ENCODE measurements at regions not wholly inside any gene's neighbourhood (a gene's known extent, or its start where the extent isn't known, plus 50 kb on each side); places are given as distances from the start of the nearest gene placed in this dataset.
"Not testable (repeated sequence)": the region's sequence is repeated elsewhere in the genome, so short reads cannot be mapped to it uniquely, and the experiment has no call there.

DNA sequence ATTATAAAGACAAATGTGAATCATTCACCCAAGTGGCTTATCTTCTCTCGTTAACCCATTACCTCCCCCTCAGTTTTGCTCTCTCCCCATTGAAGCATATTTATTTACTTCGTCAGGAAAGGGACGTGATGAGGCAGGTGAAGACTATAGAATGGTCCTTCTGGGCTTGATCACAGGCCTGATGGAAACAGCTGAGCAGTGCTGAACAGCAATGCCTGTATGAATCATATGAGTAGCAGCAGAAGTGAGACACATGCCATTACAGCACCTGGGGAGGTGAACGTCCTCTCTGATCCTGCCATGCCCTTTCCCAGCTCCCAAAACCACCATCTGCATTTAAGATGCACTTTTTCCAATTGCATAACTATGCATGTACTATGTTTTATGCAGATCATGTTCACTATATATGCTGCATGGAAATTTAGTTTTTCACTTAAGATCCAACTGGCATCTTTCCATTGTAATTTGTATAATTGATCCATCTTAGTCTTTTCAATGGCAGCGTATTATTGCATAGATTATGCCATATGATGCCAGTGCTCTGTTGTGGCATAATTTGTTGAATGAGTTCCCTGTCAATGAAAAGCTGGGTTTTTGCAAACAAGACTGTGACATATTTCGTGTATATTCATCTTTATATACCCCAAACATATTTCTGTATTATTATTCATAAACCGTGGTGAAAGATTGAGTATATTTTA, 105.3 kb downstream of the CXCL12 start:
- DNase-seq (ENCODE audit: low spot score) (no peak), ATAC-seq (no peak)
- no peaks in the 10 kb centered on the region for H3K4me1 Mint-ChIP-seq (ENCODE audit: low read depth in 2 of 2)
- H3K27ac Mint-ChIP-seq, result no peak overlapping the region
- H3K9me3 Mint-ChIP-seq, result peaks cover 4% of the 10 kb centered on the region
- H3K36me3 Mint-ChIP-seq, result no peaks in the 10 kb centered on the region
- H3K4me3 Mint-ChIP-seq, result no peak overlapping the region
- H3K27me3 Mint-ChIP-seq, result peaks cover 0 to 6% of the 10 kb centered on the region in 2 donors

DNA sequence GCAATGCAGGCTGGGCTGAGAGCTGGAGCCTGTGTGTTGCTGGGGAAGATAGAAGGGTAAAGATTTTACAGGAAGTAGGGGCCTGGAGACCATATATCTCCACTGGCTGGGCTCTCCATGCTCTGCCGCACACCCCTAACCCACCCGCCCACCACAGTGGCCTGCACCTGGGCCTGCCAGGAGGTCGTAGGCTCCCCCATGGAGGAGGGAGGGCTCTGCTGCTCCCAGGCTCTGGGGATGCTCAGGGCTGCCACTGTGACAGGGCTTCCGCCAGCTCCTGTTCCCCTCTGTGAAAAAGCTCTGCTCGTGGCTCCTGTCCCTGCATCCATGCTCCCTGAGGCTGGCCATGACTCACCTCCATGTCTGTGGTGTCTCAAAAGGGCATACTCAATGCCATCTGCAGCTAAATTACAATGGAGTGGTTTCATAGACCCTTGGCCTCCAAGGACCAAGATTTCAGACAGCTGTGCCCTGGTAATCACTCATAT, 106.0 kb downstream of the CXCL12 start:
- H3K9me3 Mint-ChIP-seq, result peaks cover 4% of the 10 kb centered on the region
- ATAC-seq (no peak), DNase-seq (ENCODE audit: low spot score) (no peak)
- no peak overlapping the region for H3K4me3 Mint-ChIP-seq
- H3K27ac Mint-ChIP-seq, result no peak overlapping the region
- no peaks in the 10 kb centered on the region for H3K4me1 Mint-ChIP-seq (ENCODE audit: low read depth in 2 of 2)
- H3K27me3 Mint-ChIP-seq, result peaks cover 0 to 5% of the 10 kb centered on the region in 2 donors
- no peaks in the 10 kb centered on the region for H3K36me3 Mint-ChIP-seq

DNA sequence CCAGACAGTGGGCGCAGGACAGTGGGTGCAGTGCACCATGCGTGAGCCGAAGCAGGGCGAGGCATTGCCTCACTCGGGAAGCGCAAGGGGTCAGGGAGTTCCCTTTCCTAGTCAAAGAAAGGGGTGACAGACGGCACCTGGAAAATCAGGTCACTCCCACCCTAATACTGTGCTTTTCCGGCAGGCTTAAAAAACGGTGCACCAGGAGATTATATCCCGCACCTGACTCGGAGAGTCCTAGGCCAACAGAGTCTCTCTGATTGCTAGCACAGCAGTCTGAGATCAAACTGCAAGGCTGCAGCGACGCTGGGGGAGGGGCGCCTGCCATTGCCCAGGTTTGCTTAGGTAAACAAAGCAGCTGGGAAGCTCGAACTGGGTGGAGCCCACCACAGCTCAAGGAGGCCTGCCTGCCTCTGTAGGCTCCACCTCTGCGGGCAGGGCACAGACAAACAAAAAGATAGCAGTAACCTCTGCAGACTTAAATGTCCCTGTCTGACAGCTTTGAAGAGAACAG, 116.4 kb downstream of the CXCL12 start:
- not testable (repeated sequence) for H3K36me3 Mint-ChIP-seq

DNA sequence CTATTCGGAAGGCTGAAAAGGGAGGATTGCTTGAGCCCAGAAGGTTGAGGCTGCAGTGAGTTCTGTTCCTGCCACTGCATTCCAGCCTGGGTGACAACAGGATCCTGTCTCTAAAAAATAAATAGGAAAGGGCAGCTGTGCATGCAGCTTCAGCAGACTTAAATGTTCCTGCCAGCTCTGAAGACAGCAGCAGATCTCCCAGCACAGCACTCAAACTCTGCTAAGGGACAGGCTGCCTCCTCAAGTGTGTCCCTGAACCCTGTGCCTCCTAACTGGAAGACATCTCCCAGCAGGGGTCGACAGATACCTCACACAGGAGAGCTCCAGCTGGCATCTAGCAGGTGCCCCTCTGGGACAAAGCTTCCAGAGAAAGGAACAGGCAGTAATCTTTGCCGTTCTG, 117.9 kb downstream of the CXCL12 start:
- H3K27ac Mint-ChIP-seq, result no peak overlapping the region
- peaks cover 8 to 9% of the 10 kb centered on the region in 2 donors for H3K27me3 Mint-ChIP-seq
- H3K9me3 Mint-ChIP-seq, result no peaks in the 10 kb centered on the region
- peaks cover 6% of the 10 kb centered on the region for H3K36me3 Mint-ChIP-seq
- H3K4me1 Mint-ChIP-seq (ENCODE audit: low read depth in 2 of 2), result no peaks in the 10 kb centered on the region
- no peak for ATAC-seq
- no peak overlapping the region for H3K4me3 Mint-ChIP-seq
- no peak for DNase-seq (ENCODE audit: low spot score)

More for the DNA sequence above, 116.4 kb downstream of the CXCL12 start:
- H3K4me3 Mint-ChIP-seq; H3K4me1 Mint-ChIP-seq (ENCODE audit: low read depth in 2 of 2); H3K9me3 Mint-ChIP-seq; H3K27me3 Mint-ChIP-seq; DNase-seq (ENCODE audit: low spot score); H3K27ac Mint-ChIP-seq; ATAC-seq: not testable (repeated sequence)

DNA sequence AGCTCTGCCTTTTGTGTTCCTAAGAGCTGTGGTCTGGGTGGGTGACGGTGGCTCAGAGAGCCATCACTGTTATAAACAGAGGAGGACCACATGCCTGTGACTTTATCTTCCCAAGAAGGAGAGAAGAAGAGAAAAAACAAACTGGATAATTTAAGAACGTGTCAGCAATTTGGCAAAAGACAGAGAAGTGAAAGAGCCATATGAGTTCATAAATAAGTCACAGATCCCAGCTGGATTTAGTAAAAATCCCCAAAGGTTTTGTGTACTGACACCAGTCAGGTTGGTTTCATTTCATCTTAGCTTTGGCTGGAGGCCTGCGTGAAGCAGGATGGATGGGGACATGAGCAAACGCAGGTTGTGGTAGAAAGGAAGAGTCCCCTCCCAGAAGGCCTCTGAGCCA, 120.7 kb downstream of the CXCL12 start:
- peaks cover 6% of the 10 kb centered on the region for H3K36me3 Mint-ChIP-seq
- H3K27me3 Mint-ChIP-seq, result peaks cover 7 to 8% of the 10 kb centered on the region in 2 donors
- H3K9me3 Mint-ChIP-seq, result no peaks in the 10 kb centered on the region
- H3K27ac Mint-ChIP-seq, result no peak overlapping the region
- ATAC-seq (no peak), DNase-seq (ENCODE audit: low spot score) (no peak)
- no peak overlapping the region for H3K4me3 Mint-ChIP-seq
- no peaks in the 10 kb centered on the region for H3K4me1 Mint-ChIP-seq (ENCODE audit: low read depth in 2 of 2)

DNA sequence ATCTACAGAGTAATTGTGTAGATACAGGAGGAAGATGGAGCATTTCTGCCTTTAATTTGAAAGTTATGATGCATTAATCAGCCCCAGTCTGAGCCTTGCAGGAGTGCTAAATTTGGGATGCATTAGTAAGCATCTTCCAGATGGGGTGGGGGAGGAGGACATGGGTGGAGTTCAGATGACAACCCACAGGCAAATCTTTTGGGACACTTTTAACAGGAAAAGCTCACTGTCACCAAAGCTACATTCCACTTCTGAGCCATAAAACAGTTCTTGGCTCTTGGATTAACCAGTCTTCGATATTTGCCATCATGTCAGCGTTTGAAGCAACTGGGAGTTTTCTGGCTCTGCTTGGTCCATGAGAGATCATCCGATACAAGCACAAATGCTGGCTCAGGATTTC, 121.1 kb downstream of the CXCL12 start:
- peaks cover 6% of the 10 kb centered on the region for H3K36me3 Mint-ChIP-seq
- no peak overlapping the region for H3K4me3 Mint-ChIP-seq
- no peaks in the 10 kb centered on the region for H3K9me3 Mint-ChIP-seq
- H3K27ac Mint-ChIP-seq, result no peak overlapping the region
- H3K27me3 Mint-ChIP-seq, result peaks cover 7 to 8% of the 10 kb centered on the region in 2 donors
- DNase-seq (ENCODE audit: low spot score) (no peak), ATAC-seq (no peak)
- H3K4me1 Mint-ChIP-seq (ENCODE audit: low read depth in 2 of 2), result no peaks in the 10 kb centered on the region

DNA sequence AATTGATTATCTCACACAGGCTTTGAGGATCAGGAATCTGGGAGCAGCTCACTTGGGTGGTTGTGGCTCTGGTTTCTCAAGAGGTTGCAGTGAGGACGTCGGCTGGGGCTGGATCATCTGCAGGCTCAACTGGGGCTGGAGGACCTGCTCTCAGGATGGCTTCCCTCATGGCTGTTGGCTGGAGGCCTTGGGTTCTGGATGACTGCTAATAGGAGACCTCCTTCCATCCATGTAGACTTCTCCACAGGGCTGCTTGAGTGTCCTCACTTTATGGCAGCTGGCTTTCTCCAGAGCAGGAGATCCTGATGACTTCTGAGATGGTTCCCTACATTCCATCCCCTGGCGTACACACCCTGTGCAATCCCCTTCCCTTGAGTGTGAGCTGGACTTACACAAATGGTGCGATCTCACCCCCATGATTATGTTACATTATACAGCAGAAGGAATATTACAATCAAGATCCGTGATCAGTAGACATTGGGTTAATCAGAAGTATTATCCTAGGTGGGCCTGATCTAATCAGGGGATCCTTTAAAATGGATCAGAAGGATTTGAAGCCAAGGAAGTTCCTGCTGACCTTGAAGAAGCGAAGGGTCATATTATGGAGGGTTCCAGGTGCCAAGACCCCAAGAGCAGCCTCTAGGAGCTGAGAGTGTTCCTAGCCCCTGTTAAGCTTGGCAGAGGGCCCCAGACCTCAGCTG, 122.2 kb downstream of the CXCL12 start:
- Mint-ChIP-seq H3K9me3 (no peaks in the 10 kb centered on the region), H3K36me3 (peaks cover 2% of the 10 kb centered on the region), H3K27ac (no peak overlapping the region), H3K4me1 (ENCODE audit: low read depth in 2 of 2) (no peaks in the 10 kb centered on the region), H3K27me3 (peaks cover 3 to 7% of the 10 kb centered on the region in 2 donors), H3K4me3 (no peak overlapping the region)
- DNase-seq (ENCODE audit: low spot score), result no peak
- no peak for ATAC-seq

DNA sequence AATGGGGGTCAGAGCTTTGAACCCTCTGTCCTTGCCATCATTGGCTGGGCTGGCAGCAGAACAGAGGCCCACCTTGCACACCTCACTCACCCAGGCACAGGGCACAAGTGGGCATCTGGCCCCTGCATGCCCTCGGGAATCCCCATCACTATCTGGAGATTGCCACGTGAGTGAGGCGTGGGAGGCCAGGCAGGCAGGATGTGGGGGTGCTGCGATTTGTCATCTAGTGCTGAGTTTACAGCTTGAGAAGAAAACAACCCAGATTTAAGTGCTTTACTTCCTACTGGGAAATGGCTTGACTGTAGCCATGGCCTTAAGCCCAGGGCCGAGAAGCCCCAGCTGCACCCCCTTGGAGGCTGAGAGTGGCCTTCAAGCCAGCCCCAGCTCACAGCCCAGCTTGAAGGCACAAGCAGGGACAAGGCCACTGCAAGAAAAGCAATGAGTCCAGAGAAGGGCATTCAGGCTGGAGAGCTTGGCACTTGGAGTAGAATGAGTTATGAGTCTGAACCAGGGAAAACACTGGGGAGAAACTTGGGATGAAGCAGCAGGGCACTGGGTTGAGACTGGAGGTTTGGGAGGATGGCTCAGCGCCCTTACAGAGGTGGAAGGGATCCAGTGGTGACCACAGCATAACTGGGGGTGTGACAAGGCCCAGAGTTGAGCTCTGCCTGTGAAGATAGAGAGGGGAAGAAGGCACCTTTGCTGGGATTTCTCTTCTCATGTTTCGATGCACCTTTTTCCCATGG, 123.0 kb downstream of the CXCL12 start:
- peaks cover 0 to 4% of the 10 kb centered on the region in 2 donors for H3K27me3 Mint-ChIP-seq
- DNase-seq (ENCODE audit: low spot score), result no peak
- no peaks in the 10 kb centered on the region for H3K9me3 Mint-ChIP-seq
- H3K4me3 Mint-ChIP-seq, result no peak overlapping the region
- H3K27ac Mint-ChIP-seq, result no peak overlapping the region
- no peak for ATAC-seq
- H3K4me1 Mint-ChIP-seq (ENCODE audit: low read depth in 2 of 2), result no peaks in the 10 kb centered on the region
- no peaks in the 10 kb centered on the region for H3K36me3 Mint-ChIP-seq

DNA sequence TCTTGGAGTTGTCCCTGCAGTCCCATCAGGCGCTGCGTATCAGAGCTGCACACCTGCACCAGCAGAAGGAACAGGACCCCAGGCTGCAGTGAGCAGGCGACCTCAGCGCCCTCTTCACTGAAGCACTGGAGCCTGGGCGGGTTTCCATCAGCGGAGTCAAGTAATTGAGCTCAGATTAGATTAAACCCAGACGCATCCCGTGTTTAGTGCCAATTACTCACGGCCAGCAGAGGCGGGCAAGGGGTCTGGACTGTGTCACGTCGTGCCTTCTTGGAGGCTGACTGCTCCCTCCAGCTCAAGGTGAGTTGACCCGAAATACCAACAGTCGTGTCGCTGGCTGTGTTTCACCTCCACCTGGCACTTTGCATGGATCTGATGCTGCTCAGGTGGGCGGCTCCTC, 123.6 kb downstream of the CXCL12 start:
- no peak for DNase-seq (ENCODE audit: low spot score)
- H3K4me1 Mint-ChIP-seq (ENCODE audit: low read depth in 2 of 2), result no peaks in the 10 kb centered on the region
- peaks cover 0 to 4% of the 10 kb centered on the region in 2 donors for H3K27me3 Mint-ChIP-seq
- H3K4me3 Mint-ChIP-seq, result no peak overlapping the region
- no peak overlapping the region for H3K27ac Mint-ChIP-seq
- no peaks in the 10 kb centered on the region for H3K36me3 Mint-ChIP-seq
- no peak for ATAC-seq
- no peaks in the 10 kb centered on the region for H3K9me3 Mint-ChIP-seq

DNA sequence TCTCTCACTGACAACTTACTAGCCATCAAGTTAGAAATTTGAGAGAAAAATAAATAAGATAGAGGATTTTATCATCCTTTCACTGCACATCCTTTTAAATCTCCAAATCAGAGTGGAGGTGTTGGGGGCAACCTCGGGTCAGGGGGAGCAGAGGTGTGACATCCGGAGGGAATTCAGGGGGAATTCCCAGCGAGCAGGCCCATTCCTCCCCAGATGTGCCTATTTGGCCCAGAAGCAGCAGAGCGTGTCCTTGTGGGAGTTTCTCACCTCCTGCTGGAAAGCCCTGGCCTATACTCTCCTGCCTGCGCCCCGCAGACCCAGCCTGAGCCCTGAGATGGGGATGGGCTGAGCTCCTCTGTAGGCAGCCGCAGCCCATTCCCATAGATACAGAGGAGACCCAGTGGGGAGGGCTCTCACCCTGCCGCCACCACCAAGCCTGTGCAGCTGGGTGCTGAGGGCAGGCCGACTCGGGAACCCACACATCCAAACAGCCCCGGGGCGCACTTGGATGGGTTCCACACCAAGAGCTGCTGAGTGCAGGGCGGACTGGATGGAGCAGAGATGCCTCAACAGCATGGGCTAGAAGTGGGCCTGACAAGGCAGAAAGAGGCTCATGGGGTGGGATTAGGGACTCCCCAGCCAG, 124.5 kb downstream of the CXCL12 start:
- H3K36me3 Mint-ChIP-seq, result no peaks in the 10 kb centered on the region

DNA sequence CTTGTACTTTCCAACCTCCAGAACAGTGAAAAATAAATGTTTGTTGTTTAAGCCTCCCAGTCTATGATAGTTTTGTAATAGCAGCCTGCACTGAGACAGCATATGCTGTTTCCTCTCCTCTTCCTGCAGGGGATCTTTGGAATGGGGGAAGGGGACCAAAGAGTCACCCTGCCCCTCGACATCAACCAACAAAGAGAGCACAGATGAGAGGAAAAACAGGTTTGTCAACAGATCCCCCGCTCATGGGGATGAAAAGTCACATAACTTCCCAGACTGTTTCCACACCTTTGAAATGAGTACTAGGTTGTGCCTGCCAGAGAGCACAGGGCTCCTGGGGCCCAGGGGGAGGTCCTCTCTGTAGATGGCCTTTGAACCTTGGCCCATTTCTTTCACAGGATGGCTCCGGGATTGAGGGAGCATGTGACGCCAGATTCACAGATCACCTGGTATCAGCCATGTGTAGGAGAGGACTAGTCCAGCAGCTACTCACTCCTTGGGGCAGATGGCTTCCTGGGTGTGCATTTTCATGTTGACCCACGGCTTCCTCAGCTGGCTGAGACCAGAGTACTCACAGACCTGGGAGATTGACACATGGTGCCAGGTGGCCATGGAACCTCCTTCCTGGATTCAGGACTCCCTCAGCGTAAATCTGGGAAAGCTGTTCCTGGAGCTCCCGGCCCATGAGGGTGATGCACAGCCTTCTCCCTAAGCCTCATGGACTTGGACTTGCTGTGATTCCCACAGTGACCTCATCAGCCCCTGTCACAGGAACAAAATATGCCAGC, 125.6 kb downstream of the CXCL12 start:
- Mint-ChIP-seq H3K36me3 (no peaks in the 10 kb centered on the region), H3K27me3 (peaks cover 0 to 6% of the 10 kb centered on the region in 2 donors), H3K4me3 (no peak overlapping the region), H3K27ac (no peak overlapping the region), H3K9me3 (no peaks in the 10 kb centered on the region), H3K4me1 (ENCODE audit: low read depth in 2 of 2) (no peaks in the 10 kb centered on the region)
- DNase-seq (ENCODE audit: low spot score), result no peak
- ATAC-seq, result no peak

More for the DNA sequence above, 124.5 kb downstream of the CXCL12 start:
- DNase-seq (ENCODE audit: low spot score) (no peak), ATAC-seq (peak in 1 of 2 donors; percentile 8)
- Mint-ChIP-seq H3K4me3 (no peak overlapping the region), H3K27ac (no peak overlapping the region), H3K9me3 (no peaks in the 10 kb centered on the region), H3K27me3 (peaks cover 0 to 4% of the 10 kb centered on the region in 2 donors), H3K4me1 (ENCODE audit: low read depth in 2 of 2) (no peaks in the 10 kb centered on the region)

DNA sequence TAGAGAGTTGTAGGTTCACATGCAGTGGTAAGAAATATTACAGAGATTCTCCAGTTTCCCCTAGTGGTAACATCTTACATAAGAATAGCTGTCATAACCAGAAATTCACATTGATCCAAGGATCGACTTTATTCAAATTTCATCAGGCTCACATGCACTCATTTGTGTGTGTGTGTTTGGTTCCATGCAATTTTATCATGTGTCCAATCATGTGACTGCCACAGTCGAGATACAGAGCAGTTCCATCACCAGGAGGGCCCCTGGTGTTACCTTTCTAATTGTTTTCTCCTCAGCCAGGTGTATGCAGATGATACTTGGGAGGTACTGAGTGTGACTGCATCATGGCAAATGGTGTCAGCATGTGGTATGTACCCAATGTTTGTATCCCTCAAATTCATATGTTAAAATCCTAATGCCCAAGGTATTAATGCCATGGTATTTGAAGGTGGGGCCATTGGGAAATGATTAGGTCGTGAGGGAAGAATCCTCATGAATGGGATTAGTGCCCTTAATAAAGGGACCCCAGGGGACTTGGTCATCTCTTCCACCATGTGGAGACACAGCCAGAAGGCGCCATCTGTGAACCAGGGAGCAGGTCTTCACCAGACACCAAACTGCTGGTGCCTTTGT, 126.3 kb downstream of the CXCL12 start:
- DNase-seq (ENCODE audit: low spot score) (no peak), ATAC-seq (no peak)
- no peak overlapping the region for H3K27ac Mint-ChIP-seq
- no peaks in the 10 kb centered on the region for H3K9me3 Mint-ChIP-seq
- H3K4me1 Mint-ChIP-seq (ENCODE audit: low read depth in 2 of 2), result no peaks in the 10 kb centered on the region
- H3K4me3 Mint-ChIP-seq, result no peak overlapping the region
- peaks cover 0 to 5% of the 10 kb centered on the region in 2 donors for H3K27me3 Mint-ChIP-seq
- H3K36me3 Mint-ChIP-seq, result no peaks in the 10 kb centered on the region

Data from natural killer cell treated with Interleukin-12 subunit alpha and Interleukin-12 subunit beta and Interleukin-15 and Interleukin-18, amount 100 ng/mL, for 72 hours (primary cell).